ENCODE measurements at regions not wholly inside any gene's neighbourhood (a gene's known extent, or its start where the extent isn't known, plus 50 kb on each side); places are given as distances from the start of the nearest gene placed in this dataset.
"Not testable (repeated sequence)": the region's sequence is repeated elsewhere in the genome, so short reads cannot be mapped to it uniquely, and the experiment has no call there.

- no peaks in the 10 kb centered on the region for H3K9me3 ChIP-seq
- ATAC-seq: peak; percentile 15
- intact Hi-C loops (cut with DNase I): no loop called here
- no peak overlapping the region for H3K4me3 ChIP-seq
- no peak for TF ChIP-seq CTCF (IDR thresholded peaks at IDR 0.05)
- no peaks in the 10 kb centered on the region for H3K27me3 ChIP-seq
- H3K27ac ChIP-seq: no peak overlapping the region
- no peak for DNase-seq
- H3K36me3 ChIP-seq: no peaks in the 10 kb centered on the region
- no peaks in the 10 kb centered on the region for H3K4me1 ChIP-seq
These were observed 429.0 kb downstream of the SLITRK1 start for GRCh38 chr13:83453300-83453699.

GRCh38 chr13:83452292-83452950 is 429.9 kb downstream of the SLITRK1 start:
- ATAC-seq: peak; percentile 26
- H3K4me3 ChIP-seq: no peak overlapping the region
- no peak overlapping the region for H3K27ac ChIP-seq
- peak; percentile 54 for DNase-seq
- H3K27me3 ChIP-seq: no peaks in the 10 kb centered on the region
- no peaks in the 10 kb centered on the region for H3K9me3 ChIP-seq
- H3K36me3 ChIP-seq: no peaks in the 10 kb centered on the region
- TF ChIP-seq CTCF (IDR thresholded peaks at IDR 0.05): no peak
- no peaks in the 10 kb centered on the region for H3K4me1 ChIP-seq
- intact Hi-C loops (cut with DNase I): no loop called here

GRCh38 chr13:83450591-83450990 is 431.7 kb downstream of the SLITRK1 start:
- Histone ChIP-seq H3K9me3 (no peaks in the 10 kb centered on the region), H3K36me3 (no peaks in the 10 kb centered on the region), H3K4me3 (no peak overlapping the region), H3K27ac (no peak overlapping the region), H3K27me3 (no peaks in the 10 kb centered on the region), H3K4me1 (no peaks in the 10 kb centered on the region)
- no peak for ATAC-seq
- intact Hi-C loops (cut with DNase I): no loop called here
- DNase-seq: no peak
- TF ChIP-seq CTCF (IDR thresholded peaks at IDR 0.05): no peak

GRCh38 chr13:83449668-83450395 is 432.4 kb downstream of the SLITRK1 start:
- no peak for ATAC-seq
- no peak for DNase-seq
- H3K27me3 ChIP-seq: no peaks in the 10 kb centered on the region
- no peak overlapping the region for H3K4me3 ChIP-seq
- no peak overlapping the region for H3K27ac ChIP-seq
- no peak for TF ChIP-seq CTCF (IDR thresholded peaks at IDR 0.05)
- no peaks in the 10 kb centered on the region for H3K36me3 ChIP-seq
- no peaks in the 10 kb centered on the region for H3K4me1 ChIP-seq
- no peaks in the 10 kb centered on the region for H3K9me3 ChIP-seq
- intact Hi-C loops (cut with DNase I): no loop called here

- H3K27ac ChIP-seq: no peak overlapping the region
- no peak overlapping the region for H3K4me3 ChIP-seq
- no peak for TF ChIP-seq CTCF (IDR thresholded peaks at IDR 0.05)
- intact Hi-C loops (cut with DNase I): no loop called here
- H3K4me1 ChIP-seq: no peaks in the 10 kb centered on the region
- H3K36me3 ChIP-seq: no peaks in the 10 kb centered on the region
- H3K9me3 ChIP-seq: no peaks in the 10 kb centered on the region
- no peaks in the 10 kb centered on the region for H3K27me3 ChIP-seq
- ATAC-seq (no peak), DNase-seq (no peak)
These were observed 441.8 kb downstream of the SLITRK1 start for GRCh38 chr13:83440465-83440864.

- ATAC-seq; H3K4me1 ChIP-seq; intact Hi-C loops (cut with DNase I); H3K27ac ChIP-seq; H3K4me3 ChIP-seq; H3K27me3 ChIP-seq; H3K36me3 ChIP-seq; H3K9me3 ChIP-seq: not testable (repeated sequence)
- peak; percentile 37 for DNase-seq
These were observed 442.8 kb downstream of the SLITRK1 start for GRCh38 chr13:83439464-83439863.
